ENCODE measurements at regions not wholly inside any gene's neighbourhood (a gene's known extent, or its start where the extent isn't known, plus 50 kb on each side); places are given as distances from the start of the nearest gene placed in this dataset.

DNA sequence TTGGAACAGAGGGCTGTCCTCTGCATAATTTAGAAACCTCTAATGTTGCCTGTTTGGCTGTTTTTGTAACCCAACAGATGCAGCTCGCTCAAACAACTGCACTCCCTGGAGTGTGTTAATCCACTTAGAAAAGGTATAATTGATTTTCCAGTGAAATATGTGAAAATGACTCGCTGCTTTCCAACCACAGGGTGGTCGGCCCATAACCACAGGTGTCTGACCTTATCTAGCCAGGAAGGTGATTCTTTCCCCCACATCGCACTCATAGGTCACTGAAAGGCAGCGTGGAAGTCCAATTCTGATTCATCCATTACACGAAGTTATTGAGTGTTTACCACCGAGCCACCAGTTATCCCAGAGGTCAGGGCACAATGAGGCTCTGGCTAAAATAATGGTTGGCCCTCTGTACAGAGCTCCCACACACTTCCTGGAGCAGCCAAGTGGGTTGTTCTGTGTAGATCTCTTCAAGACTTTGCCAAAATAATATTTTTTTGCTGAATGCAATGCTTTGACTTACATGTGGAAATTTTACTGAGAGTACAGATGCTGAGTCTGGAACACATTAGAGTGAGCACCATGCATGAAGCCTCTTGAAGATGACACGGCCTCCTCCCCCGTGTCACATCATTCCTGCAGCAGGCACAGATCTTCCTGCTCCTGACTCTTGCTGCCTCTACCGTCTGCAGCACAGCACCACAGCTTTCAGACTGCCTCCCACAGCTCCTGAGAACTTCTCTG, 396.2 kb downstream of the ZNF516 start:
- TF ChIP-seq, protein P1, sequence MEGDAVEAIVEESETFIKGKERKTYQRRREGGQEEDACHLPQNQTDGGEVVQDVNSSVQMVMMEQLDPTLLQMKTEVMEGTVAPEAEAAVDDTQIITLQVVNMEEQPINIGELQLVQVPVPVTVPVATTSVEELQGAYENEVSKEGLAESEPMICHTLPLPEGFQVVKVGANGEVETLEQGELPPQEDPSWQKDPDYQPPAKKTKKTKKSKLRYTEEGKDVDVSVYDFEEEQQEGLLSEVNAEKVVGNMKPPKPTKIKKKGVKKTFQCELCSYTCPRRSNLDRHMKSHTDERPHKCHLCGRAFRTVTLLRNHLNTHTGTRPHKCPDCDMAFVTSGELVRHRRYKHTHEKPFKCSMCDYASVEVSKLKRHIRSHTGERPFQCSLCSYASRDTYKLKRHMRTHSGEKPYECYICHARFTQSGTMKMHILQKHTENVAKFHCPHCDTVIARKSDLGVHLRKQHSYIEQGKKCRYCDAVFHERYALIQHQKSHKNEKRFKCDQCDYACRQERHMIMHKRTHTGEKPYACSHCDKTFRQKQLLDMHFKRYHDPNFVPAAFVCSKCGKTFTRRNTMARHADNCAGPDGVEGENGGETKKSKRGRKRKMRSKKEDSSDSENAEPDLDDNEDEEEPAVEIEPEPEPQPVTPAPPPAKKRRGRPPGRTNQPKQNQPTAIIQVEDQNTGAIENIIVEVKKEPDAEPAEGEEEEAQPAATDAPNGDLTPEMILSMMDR (IDR thresholded peaks at IDR 0.05): no peak
- no peak for TF ChIP-seq POLR2A (IDR thresholded peaks at IDR 0.05)
